ENCODE measurements at regions not wholly inside any gene's neighbourhood (a gene's known extent, or its start where the extent isn't known, plus 50 kb on each side); places are given as distances from the start of the nearest gene placed in this dataset.
A peak's percentile ranks its signal among the peaks of the same experiment; 100 is the strongest.

GRCh38 chr1:217036757-217037156 is 313.5 kb upstream of the ESRRG start:
- H3K36me3 ChIP-seq: no peaks in the 10 kb centered on the region
- H3K27me3 ChIP-seq (replicated peaks; ENCODE audit: insufficient read depth): no peaks in the 10 kb centered on the region
- no peak for DNase-seq (ENCODE audit: low spot score)
- TF ChIP-seq CTCF (IDR thresholded peaks at IDR 0.05): no peak
- no peaks in the 10 kb centered on the region for H3K4me1 ChIP-seq (ENCODE audit: control insufficient read depth in 1 of 2, low read depth in 2 of 2)
- no peak overlapping the region for H3K27ac ChIP-seq
- H3K4me3 ChIP-seq: no peak overlapping the region
- ATAC-seq (ENCODE audit: insufficient number of reproducible peaks, low FRiP score, low read depth): no peak
- peaks cover 12% of the 10 kb centered on the region for H3K9me3 ChIP-seq

GRCh38 chr1:217032715-217033367 is 309.6 kb upstream of the ESRRG start:
- no peak for ATAC-seq (ENCODE audit: insufficient number of reproducible peaks, low FRiP score, low read depth)
- H3K4me1 ChIP-seq (ENCODE audit: control insufficient read depth in 1 of 2, low read depth in 2 of 2): peaks cover 16 to 27% of the 10 kb centered on the region in 2 donors
- no peaks in the 10 kb centered on the region for H3K27me3 ChIP-seq (replicated peaks; ENCODE audit: insufficient read depth)
- no peaks in the 10 kb centered on the region for H3K36me3 ChIP-seq
- DNase-seq (ENCODE audit: low spot score): no peak
- H3K27ac ChIP-seq: no peak overlapping the region
- no peaks in the 10 kb centered on the region for H3K9me3 ChIP-seq
- no peak for TF ChIP-seq CTCF (IDR thresholded peaks at IDR 0.05)
- H3K4me3 ChIP-seq: no peak overlapping the region

- Histone ChIP-seq H3K27ac (peak overlapping the region; percentile 62 to 76), H3K4me3 (peak overlapping the region; percentile 47), H3K27me3 (replicated peaks; ENCODE audit: insufficient read depth) (no peaks in the 10 kb centered on the region), H3K9me3 (no peaks in the 10 kb centered on the region), H3K4me1 (ENCODE audit: control insufficient read depth in 1 of 2, low read depth in 2 of 2) (peaks cover 16 to 31% of the 10 kb centered on the region in 2 donors), H3K36me3 (no peaks in the 10 kb centered on the region)
- peak; percentile 56 for ATAC-seq (ENCODE audit: insufficient number of reproducible peaks, low FRiP score, low read depth)
- DNase-seq (ENCODE audit: low spot score): no peak
- no peak for TF ChIP-seq CTCF (IDR thresholded peaks at IDR 0.05)
These were observed 306.3 kb upstream of the ESRRG start for GRCh38 chr1:217029281-217030157.

- TF ChIP-seq CTCF (IDR thresholded peaks at IDR 0.05): no peak
- Histone ChIP-seq H3K36me3 (no peaks in the 10 kb centered on the region), H3K9me3 (no peaks in the 10 kb centered on the region), H3K27ac (no peak overlapping the region), H3K27me3 (replicated peaks; ENCODE audit: insufficient read depth) (no peaks in the 10 kb centered on the region), H3K4me1 (ENCODE audit: control insufficient read depth in 1 of 2, low read depth in 2 of 2) (peaks cover 16 to 31% of the 10 kb centered on the region in 2 donors), H3K4me3 (no peak overlapping the region)
- no peak for ATAC-seq (ENCODE audit: insufficient number of reproducible peaks, low FRiP score, low read depth)
- no peak for DNase-seq (ENCODE audit: low spot score)
These were observed 304.3 kb upstream of the ESRRG start for GRCh38 chr1:217027403-217028080.

- no peaks in the 10 kb centered on the region for H3K27me3 ChIP-seq (replicated peaks; ENCODE audit: insufficient read depth)
- H3K36me3 ChIP-seq: no peaks in the 10 kb centered on the region
- no peak overlapping the region for H3K27ac ChIP-seq
- no peak for DNase-seq (ENCODE audit: low spot score)
- H3K9me3 ChIP-seq: no peaks in the 10 kb centered on the region
- no peak for ATAC-seq (ENCODE audit: insufficient number of reproducible peaks, low FRiP score, low read depth)
- no peak for TF ChIP-seq CTCF (IDR thresholded peaks at IDR 0.05)
- H3K4me1 ChIP-seq (ENCODE audit: control insufficient read depth in 1 of 2, low read depth in 2 of 2): peaks cover 16 to 31% of the 10 kb centered on the region in 2 donors
- H3K4me3 ChIP-seq: no peak overlapping the region
These were observed 303.3 kb upstream of the ESRRG start for GRCh38 chr1:217026531-217026930.

Data from thoracic aorta (tissue), 2 donors.